Fibroblast of pulmonary artery (primary cell): ENCODE measurements at regions not wholly inside any gene's neighbourhood (a gene's known extent, or its start where the extent isn't known, plus 50 kb on each side); places are given as distances from the start of the nearest gene placed in this dataset.

ENCODE experiments used
- DNase-seq: peaks from one replicate; pipeline ENCODE4 v3.0.0-alpha.2; 2010; ENCODE audit warnings: low read depth
- H3K4me3 ChIP-seq: replicated peaks from 2 replicates; pipeline ENCODE4 v1.5.1; 2011; ENCODE audit warnings: low read depth, mild to moderate bottlenecking, control low read depth, low read length, moderate library complexity
- CTCF ChIP-seq: IDR thresholded peaks from 2 replicates; pipeline ENCODE4 v1.5.1; 2011; ENCODE audit warnings: mild to moderate bottlenecking, control low read depth, low read length, inconsistent platforms; ENCODE audit errors: missing control alignments

DNA sequence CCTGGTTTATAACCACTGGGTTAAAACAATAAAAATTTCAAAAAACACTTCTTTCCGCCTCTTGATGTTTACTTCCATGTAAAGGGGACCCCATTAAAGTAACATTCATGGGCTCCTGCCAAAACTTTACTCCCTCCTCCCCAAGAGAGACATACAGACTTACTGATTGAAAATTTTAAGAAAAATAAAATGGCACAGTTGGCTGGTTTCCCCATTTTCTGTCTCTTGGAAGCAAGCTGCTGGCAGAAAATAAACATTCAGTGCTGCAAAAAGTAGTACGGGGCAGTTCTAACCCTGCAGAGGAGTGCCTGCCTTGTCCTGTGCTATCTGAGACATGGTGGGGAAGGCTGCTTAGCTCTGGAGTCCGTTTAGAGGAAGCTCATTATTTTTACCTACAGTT, 187.3 kb upstream of the INTU start:
- TF ChIP-seq CTCF, result no peak
- DNase-seq, result no peak
- H3K4me3 ChIP-seq, result no peak overlapping the region

GRCh38 chr4:127446427-127446885, 186.3 kb upstream of the INTU start:
- no peak for TF ChIP-seq CTCF
- no peak for DNase-seq
- H3K4me3 ChIP-seq, result no peak overlapping the region

DNA sequence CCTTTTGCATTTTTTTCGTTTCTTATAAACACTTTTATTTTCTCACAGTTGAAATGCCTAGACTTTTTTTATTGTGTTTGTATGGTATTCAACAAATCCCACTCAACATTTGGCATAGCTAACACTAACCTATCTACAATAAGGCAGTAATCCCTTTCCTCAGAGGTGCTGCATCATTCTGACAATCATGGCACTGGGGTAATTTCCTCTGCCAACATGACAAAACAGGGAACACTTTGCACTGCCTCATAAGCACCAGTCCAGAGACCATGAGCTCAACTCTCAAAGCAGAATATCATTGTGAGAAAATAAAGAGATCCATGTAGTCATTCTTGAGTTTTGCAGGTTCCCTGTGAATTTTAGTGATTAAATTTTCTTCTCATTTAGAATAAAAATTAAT, 183.8 kb upstream of the INTU start:
- H3K4me3 ChIP-seq, result no peak overlapping the region
- DNase-seq, result no peak
- TF ChIP-seq CTCF, result no peak

DNA sequence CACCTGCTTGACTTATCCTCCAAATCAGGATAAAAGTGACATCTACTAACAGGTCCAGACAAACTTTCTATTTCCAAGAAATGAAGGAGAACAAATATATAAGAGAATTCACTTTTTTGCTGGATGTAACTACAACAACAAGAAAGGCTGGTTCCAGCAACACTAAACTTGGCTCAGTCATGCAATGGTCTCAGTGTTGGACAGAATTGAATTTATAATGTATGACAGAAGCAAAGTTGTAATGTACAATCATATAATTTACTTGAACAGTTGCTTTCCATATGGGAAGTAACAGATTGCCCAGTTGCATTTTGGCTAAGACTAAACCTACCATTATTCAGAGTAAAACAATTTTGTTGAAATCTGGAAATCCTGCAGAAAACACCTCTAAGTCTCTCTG, 183.3 kb upstream of the INTU start:
- H3K4me3 ChIP-seq, result no peak overlapping the region
- no peak for DNase-seq
- TF ChIP-seq CTCF, result no peak

DNA sequence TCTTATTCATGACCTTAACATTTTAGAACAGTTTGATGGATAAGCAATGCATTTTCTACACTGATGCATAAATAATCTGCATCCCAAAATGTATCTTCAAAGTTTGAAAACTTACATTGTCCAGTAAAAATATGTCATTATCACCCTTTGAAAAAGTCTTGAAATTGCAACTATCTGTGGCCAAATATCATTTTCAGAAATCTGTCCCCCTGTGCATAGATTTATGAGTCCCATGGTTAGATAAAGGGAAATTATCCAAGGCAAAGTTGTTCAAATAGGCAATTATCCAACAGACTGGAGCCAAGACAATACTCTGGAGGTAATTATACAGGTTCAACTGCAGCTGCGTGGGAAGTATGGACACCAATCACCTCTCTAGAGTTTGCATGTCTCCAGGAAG, 182.5 kb upstream of the INTU start:
- TF ChIP-seq CTCF, result no peak
- H3K4me3 ChIP-seq, result no peak overlapping the region
- no peak for DNase-seq

GRCh38 chr4:127463883-127464282, 168.9 kb upstream of the INTU start:
- DNase-seq, result no peak
- no peak for TF ChIP-seq CTCF
- H3K4me3 ChIP-seq, result no peak overlapping the region

DNA sequence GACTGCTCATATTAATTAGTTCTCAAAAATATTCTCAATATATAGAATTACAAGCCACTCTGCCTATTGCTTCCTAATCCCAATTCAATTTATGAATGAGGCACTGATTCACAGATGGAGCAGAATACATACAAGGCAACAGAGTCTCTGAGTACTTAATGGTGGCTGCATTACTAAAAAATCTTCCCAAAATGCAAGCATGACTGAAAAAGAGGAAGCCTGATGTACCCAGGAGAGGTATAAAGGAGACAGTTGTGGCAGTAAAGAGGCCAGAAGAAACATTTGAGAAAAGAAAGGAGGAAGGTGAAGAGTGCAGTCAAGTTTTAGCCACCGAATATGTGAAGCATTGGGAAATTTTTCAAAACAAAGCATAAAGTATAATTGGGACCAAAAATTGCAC, 163.2 kb upstream of the INTU start:
- H3K4me3 ChIP-seq, result no peak overlapping the region
- TF ChIP-seq CTCF, result no peak
- no peak for DNase-seq
